ENCODE measurements at regions not wholly inside any gene's neighbourhood (a gene's known extent, or its start where the extent isn't known, plus 50 kb on each side); places are given as distances from the start of the nearest gene placed in this dataset.

DNA sequence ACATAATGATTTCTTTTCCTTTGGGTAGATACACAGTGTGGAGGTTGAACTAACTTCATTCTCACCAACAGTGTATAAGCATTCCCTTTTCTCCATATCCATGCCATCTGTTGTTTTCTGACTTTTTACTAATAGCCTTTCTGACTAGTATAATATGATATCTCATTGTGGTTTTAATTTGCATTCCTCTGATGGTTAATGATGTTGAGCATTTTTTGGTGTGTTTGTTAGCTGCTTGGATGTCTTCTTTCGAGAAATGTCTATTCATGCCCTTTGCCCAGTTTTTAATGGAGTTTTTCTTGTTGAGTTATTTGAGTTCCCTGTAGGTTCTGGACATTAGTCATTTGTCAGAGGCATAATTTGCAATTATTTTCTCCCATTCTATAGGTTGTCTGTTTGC is 59.8 kb downstream of the MARCHF4 start:
- DNase-seq (ENCODE audit: low read depth), result peak; percentile 55
- TF ChIP-seq, protein P1, sequence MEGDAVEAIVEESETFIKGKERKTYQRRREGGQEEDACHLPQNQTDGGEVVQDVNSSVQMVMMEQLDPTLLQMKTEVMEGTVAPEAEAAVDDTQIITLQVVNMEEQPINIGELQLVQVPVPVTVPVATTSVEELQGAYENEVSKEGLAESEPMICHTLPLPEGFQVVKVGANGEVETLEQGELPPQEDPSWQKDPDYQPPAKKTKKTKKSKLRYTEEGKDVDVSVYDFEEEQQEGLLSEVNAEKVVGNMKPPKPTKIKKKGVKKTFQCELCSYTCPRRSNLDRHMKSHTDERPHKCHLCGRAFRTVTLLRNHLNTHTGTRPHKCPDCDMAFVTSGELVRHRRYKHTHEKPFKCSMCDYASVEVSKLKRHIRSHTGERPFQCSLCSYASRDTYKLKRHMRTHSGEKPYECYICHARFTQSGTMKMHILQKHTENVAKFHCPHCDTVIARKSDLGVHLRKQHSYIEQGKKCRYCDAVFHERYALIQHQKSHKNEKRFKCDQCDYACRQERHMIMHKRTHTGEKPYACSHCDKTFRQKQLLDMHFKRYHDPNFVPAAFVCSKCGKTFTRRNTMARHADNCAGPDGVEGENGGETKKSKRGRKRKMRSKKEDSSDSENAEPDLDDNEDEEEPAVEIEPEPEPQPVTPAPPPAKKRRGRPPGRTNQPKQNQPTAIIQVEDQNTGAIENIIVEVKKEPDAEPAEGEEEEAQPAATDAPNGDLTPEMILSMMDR (IDR thresholded peaks at IDR 0.05; ENCODE audit: insufficient read depth, low read depth, low read length), result no peak

DNA sequence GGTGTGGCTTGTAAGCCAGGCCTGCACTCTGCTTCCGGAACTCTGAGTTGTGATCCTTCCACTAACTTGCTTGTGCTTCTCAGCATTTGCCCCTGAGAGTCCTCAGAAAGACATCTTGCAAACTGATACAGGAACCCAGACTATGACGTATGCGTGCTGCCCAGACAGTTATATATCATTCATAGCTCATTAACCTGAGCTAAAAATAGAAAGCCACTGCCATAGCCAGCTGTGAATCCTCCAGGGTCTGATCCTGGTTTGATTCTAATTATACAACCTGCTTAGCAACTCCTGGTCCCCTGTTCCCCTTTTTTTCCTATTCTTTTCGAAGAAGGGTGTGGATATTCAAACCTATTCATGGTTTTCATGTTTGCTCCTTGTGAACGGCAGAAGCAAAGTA is 63.7 kb downstream of the MARCHF4 start:
- H3K4me3 ChIP-seq (ENCODE audit: low read depth, low read length), result no peak overlapping the region
- TF ChIP-seq, protein P1 (IDR thresholded peaks at IDR 0.05; ENCODE audit: insufficient read depth, low read depth, low read length), result no peak
- DNase-seq (ENCODE audit: low read depth), result peak; percentile 86

More for the DNA sequence above, 59.8 kb downstream of the MARCHF4 start:
- no peak overlapping the region for H3K4me3 ChIP-seq (ENCODE audit: low read depth, low read length)

DNA sequence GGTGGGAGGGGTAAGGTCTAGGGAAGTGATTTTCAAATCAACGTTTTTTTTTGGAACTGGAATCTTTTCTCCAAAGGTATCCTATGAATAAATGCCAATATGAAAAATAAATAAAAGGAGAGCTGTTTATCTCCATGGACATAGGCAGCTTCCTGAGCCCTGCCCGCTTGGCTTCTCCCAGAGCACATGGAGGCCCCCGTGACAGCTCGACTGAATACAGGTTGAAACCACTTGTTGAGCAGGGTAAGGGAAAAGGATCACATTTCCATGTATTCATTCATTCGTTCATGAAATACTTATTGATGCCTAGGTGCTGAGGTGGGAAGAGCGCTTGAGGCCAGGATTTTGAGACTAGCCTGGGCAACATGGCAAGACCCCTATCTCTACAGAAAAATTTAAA is 64.8 kb downstream of the MARCHF4 start:
- DNase-seq (ENCODE audit: low read depth), result no peak
- TF ChIP-seq, protein P1 (IDR thresholded peaks at IDR 0.05; ENCODE audit: insufficient read depth, low read depth, low read length), result no peak
- H3K4me3 ChIP-seq (ENCODE audit: low read depth, low read length), result no peak overlapping the region

DNA sequence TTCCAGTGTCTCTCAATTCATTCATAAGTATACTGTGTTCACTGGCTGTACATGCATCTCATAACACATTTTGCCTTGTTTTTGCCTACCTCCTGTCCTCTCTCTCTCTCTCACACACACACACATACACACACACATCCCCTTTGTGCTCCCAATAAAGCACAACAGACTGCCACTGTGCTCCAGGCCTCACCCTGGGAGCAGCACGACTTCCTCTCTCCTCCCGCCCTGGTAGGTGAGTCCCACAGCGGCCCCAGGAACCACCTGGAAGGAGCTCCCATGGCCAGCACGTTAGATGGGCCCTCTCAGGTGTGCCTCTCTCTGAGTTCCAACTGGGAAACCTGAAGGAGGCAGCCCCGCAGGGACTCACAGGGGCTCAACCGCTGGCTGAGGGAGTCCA is 65.4 kb downstream of the MARCHF4 start:
- TF ChIP-seq, protein P1 (IDR thresholded peaks at IDR 0.05; ENCODE audit: insufficient read depth, low read depth, low read length), result no peak
- no peak for DNase-seq (ENCODE audit: low read depth)
- H3K4me3 ChIP-seq (ENCODE audit: low read depth, low read length), result no peak overlapping the region

DNA sequence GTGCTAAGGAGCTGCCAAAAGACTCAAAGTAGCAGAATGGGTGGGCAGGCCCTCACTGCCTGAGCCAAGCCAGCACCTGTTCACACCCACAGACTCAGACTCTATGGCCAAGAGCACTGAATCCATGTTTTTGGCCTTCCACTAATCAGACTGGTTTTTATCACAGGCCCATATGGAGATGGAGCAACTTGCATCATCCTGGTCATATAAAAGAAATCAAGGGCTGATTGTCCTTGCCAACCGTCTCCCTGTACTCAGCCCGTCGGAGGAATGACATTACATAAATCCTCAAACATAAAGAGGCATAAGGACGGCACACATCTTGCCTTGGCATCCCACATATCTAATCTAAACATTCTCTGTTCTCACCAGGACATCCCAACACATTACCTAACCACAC is 66.7 kb downstream of the MARCHF4 start:
- no peak overlapping the region for H3K4me3 ChIP-seq (ENCODE audit: low read depth, low read length)
- DNase-seq (ENCODE audit: low read depth), result no peak
- TF ChIP-seq, protein P1 (IDR thresholded peaks at IDR 0.05; ENCODE audit: insufficient read depth, low read depth, low read length), result no peak

DNA sequence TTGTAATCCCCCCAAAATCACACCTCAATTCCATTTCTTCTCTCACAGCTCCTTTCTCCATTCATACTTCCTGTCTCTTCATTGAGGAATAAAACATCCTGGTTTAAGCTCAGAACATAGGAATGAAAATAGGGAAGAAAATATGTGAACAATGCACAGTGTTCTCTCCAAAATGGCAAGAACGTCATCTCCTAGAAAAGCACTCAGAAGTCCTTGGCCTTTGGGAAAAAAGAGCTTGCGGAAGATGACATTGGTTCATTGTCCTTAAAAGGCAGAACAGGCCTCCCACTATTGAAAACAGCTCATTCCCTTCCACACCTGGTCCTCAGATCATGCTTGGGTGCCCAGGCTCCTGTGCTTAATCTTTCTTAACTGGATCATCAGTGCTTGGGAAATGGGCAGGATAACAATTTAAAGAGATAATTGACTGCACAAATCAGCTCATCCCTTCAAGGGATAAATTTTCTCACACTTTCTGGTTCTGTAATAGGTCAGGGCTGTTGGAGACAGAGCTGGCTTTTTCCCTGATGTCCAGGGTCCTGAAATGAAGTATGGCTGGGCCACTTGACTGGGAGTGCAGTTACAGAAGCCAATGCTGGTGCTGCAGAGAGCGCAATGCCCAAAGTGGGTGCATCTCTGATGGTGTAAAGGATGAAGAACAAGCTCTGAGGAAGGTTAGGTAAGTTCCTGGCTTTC is 69.2 kb downstream of the MARCHF4 start:
- TF ChIP-seq, protein P1 (IDR thresholded peaks at IDR 0.05; ENCODE audit: insufficient read depth, low read depth, low read length), result no peak
- no peak overlapping the region for H3K4me3 ChIP-seq (ENCODE audit: low read depth, low read length)
- DNase-seq (ENCODE audit: low read depth), result peak; percentile 80

DNA sequence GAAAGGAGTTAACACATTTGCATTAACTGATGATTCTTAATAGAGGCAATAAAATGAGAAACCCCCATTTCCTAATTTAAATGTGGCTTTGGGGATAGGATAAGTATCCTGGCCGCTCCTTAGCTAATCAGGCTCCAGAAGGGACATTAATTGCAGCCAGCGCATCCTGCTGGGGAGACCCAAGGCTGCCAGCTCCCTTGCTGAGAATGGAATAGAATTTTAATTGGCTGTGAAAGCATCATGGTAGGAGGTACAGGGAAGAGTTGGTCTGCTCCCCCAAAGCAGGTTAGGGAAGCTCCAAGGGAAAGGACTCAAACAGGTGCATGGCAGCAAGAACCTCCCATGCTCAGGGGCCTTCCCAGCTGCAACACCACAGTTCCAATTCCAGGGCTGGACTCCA is 71.4 kb downstream of the MARCHF4 start:
- TF ChIP-seq, protein P1 (IDR thresholded peaks at IDR 0.05; ENCODE audit: insufficient read depth, low read depth, low read length), result no peak
- no peak for DNase-seq (ENCODE audit: low read depth)
- no peak overlapping the region for H3K4me3 ChIP-seq (ENCODE audit: low read depth, low read length)
